HG03159 (cell line): ENCODE measurements at regions not wholly inside any gene's neighbourhood (a gene's known extent, or its start where the extent isn't known, plus 50 kb on each side); places are given as distances from the start of the nearest gene placed in this dataset.
A peak's percentile ranks its signal among the peaks of the same experiment; 100 is the strongest.
"Not testable (repeated sequence)": the region's sequence is repeated elsewhere in the genome, so short reads cannot be mapped to it uniquely, and the experiment has no call there.

Experiments
- ATAC-seq: cut with Tn5 transposase; IDR thresholded peaks from one replicate; pipeline ENCODE4 v1.9.1; 2021; ENCODE audit warnings: mild to moderate bottlenecking, moderate library complexity; ENCODE audit not compliant: unreplicated experiment

DNA sequence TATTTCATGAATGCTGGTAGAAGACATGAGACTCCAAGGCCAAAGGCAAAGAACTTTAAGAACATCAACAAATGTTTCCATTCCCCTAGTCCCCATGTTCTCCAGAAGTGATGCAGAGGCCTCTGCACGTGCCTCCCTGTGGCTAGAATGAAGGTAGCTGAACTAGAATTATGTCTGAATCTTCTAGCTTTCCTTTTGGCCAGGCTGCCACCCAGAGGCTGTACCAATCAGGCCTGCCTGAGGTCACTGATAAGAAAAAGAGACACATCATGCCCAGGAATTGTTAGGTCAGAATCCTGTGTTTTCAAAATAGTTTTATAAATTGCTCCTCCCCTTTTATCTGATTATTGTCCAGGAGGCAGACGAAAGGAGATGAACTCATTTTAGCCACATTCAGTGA lies 188.0 kb upstream of the SLC16A7 start:
- no peak for ATAC-seq

GRCh38 chr12:59405992-59406391 lies 189.8 kb upstream of the SLC16A7 start:
- no peak for ATAC-seq

GRCh38 chr12:59404109-59404650 lies 191.6 kb upstream of the SLC16A7 start:
- no peak for ATAC-seq

- peak; percentile 78 for ATAC-seq
These were observed 192.4 kb upstream of the SLC16A7 start for GRCh38 chr12:59403259-59403932.

GRCh38 chr12:59401862-59402261 lies 194.0 kb upstream of the SLC16A7 start:
- no peak for ATAC-seq

DNA sequence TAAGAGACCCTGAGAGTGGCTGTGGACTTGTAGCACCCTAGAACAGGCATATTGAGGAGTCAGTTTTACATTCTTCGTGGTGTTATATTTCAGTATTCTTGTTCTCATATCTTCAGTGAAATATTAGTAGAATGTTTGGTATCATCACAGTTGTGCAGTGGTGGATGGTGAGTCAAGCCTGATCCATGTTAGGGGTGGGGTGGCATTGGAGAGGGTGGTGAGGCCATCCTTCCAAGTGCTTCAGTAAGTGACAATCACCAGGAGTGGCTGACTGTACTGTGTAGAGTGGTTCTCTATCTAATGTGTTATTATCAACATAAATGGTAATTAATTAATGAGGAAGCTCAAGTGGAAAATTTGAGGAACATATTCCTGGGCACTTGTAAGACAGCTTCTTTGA lies 197.7 kb upstream of the SLC16A7 start:
- no peak for ATAC-seq

DNA sequence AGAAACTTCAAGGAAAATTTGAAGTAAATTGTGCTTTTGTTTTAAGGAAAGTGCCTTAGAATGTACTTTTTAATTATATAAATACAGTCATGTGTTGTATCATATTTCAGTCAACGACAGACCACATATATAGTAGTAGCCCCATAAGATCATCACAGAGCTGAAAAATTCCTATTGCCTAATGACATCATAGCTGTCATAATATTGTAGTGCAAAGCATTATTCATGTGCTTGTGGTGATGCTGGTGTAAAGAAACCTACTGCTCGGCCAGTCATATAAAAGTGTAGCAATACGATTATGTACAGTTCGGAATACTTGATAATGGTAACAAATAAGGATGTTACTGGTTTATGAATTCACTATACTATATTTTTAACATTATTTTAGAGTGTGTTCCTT lies 198.9 kb upstream of the SLC16A7 start:
- no peak for ATAC-seq

GRCh38 chr12:59396519-59396918 lies 199.3 kb upstream of the SLC16A7 start:
- no peak for ATAC-seq

DNA sequence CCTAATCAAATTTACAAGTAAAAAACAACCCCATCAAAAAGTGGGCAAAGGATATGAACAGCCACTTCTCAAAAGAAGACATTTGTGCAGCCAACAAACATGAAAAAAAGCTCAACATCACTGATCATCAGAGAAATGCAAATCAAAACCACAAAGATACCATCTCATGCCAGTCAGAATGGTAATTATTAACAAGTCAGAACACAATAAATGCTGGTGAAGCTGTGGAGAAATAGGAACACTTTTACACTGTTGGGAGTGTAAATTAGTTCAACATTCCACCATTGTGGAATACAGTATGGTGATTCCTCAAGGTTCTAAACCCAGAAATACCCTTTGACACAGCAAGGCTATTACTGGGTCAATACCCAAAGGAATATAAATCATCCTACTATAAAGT lies 200.5 kb upstream of the SLC16A7 start:
- ATAC-seq = not testable (repeated sequence)

DNA sequence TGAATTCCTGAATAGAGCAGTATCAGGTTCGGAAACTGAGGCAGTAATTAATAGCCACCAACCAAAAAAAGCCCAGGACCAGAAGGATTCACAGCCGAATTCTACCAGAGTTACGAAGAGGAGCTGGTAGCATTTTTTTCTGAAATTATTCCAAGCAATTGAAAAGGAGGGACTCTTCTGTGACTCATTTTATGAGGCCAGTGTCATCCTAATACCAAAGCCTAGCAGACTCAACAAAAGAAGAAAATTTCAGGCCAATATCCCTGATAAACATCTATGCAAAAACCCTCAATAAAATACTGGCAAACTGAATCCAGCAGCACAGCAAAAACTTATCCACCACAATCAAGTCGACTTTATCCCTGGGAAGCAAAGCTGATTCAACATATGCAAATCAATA lies 202.3 kb upstream of the SLC16A7 start:
- ATAC-seq = no peak

GRCh38 chr12:59389968-59390576 lies 205.8 kb upstream of the SLC16A7 start:
- no peak for ATAC-seq

GRCh38 chr12:59388694-59389093 lies 207.1 kb upstream of the SLC16A7 start:
- ATAC-seq = no peak

- no peak for ATAC-seq
These were observed 207.7 kb upstream of the SLC16A7 start for GRCh38 chr12:59388176-59388575.

- no peak for ATAC-seq
These were observed 209.6 kb upstream of the SLC16A7 start for GRCh38 chr12:59386236-59386635.

DNA sequence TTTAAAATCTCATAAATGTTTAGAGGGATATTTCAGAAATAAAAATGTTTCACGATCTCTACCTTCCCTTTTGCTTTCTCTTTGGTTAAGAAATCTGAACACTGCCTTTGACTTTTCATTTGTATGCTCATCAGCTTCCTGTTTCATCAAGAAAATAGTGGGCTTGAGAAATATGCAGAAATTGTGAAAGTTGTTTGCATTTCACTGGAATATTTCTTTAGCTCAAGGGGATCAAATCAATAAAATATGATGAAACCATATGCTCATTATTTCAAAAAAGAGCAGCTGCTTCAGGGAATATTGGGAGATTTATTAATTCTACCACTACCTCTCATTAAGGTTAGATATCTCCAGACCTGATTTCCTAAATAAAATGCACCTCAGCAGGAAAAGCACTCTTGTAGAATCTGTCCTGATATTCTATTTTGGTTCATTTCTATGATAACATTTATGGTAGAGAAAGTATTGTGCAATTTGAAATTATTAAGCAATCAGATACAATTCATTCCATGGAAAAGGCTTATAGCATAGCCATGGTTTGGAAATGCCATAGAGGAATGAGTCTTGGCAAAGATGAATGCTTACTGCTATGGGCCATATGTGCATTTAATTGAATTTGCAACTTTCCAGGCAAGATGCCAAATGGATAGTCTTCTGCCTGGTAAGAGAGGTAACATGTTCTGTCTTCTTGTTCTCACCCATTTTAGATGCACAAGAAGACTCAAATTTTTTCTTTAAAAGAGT lies 212.6 kb upstream of the SLC16A7 start:
- no peak for ATAC-seq

DNA sequence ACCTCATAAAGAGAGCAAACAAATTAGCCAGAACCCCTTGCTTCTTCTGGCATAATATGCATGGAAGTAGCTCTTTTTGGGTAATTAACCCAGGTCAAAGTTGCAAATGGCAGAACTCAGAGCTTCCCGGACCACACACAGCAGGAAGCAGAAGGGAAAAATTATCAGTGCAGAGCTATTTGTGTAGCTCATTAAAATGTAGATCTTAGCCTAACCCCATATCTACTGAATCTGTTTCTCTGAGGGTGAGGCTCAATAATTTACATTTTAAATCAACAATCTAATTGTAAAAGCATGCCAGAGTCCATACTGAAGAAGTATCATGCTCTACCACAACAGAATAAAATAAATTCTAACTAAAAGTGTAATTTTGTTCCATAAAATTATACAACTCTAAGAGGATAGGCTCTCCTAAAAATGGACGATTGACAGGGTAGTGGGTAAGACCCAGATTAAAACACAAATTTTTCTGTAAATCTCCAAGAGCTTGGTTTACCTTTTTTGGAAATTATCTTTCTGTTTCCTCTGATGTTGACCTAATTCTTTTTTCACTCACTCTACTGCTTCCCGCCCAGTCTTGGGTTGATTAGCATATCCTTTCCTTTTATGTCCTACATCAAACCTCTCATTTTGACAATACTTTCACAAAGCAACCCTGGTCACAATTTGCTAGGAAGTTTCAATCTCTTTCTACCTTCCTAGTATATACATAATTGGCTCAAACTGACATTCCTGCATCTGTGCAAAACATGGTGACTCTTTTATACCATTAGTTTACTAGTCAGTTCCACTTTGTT lies 213.3 kb upstream of the SLC16A7 start:
- ATAC-seq = no peak

DNA sequence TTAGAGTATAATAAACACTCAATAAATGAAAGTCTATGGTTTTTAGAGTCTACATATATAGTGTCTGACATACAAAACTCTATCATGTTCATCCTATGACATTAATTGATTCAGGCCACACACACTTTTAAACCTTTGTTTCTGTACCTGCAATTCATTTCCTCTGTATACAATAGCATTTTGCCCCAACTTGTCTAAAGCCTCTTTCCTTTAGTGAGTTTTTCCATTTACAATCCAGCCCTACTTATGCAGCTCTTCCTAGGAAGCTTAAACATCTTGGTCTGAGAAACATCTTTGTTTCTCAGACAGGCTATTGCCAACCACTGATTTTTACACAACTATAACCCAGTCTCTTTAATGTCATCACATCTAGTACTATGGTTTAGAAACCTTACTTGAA lies 214.7 kb upstream of the SLC16A7 start:
- no peak for ATAC-seq

- no peak for ATAC-seq
These were observed 220.2 kb upstream of the SLC16A7 start for GRCh38 chr12:59375633-59376032.

- ATAC-seq = no peak
These were observed 221.0 kb upstream of the SLC16A7 start for GRCh38 chr12:59374783-59375182.

- ATAC-seq = no peak
These were observed 222.9 kb upstream of the SLC16A7 start for GRCh38 chr12:59372956-59373355.

- no peak for ATAC-seq
These were observed 224.9 kb upstream of the SLC16A7 start for GRCh38 chr12:59370933-59371332.
